ENCODE measurements at regions not wholly inside any gene's neighbourhood (a gene's known extent, or its start where the extent isn't known, plus 50 kb on each side); places are given as distances from the start of the nearest gene placed in this dataset.

DNA sequence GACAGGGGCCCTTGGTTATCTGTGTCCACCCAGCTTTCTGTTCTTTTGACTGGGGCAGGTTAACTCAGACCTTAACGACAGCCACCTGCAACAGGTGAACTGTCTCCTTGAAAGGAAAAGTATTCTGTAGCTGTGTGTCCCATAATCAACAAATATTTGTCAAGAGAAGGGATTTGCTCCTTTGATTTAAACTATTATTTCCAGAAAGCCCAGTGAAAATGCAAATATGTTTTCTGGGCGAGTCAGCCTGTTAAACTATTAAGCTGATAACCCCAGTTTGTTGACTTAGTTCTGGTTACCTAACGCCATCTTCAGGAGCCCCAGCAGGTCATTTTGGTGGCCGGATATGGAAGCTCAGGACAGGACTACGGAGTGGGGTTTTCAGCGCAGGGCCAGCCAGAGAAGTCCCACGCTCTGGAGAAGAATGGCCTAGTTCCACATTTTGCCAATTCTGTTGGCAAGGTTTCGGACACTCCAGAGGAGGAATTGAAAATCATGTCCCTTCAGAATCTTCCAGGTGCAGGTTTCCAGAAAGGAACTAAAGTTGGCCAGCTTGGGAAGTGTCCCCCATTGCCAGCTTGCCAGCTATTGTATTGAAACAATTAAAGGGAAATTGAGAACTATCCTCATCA is 54.5 kb downstream of the ADRA2A start:
- no peaks in the 10 kb centered on the region for H3K36me3 Mint-ChIP-seq (ENCODE audit: low read depth)
- H3K9me3 Mint-ChIP-seq = no peaks in the 10 kb centered on the region
- no peak overlapping the region for H3K27ac Mint-ChIP-seq
- no peaks in the 10 kb centered on the region for H3K4me1 Mint-ChIP-seq
- no peak for DNase-seq
- H3K27me3 Mint-ChIP-seq = peaks cover 17% of the 10 kb centered on the region
- no peak overlapping the region for H3K4me3 Mint-ChIP-seq
- ATAC-seq = no peak

DNA sequence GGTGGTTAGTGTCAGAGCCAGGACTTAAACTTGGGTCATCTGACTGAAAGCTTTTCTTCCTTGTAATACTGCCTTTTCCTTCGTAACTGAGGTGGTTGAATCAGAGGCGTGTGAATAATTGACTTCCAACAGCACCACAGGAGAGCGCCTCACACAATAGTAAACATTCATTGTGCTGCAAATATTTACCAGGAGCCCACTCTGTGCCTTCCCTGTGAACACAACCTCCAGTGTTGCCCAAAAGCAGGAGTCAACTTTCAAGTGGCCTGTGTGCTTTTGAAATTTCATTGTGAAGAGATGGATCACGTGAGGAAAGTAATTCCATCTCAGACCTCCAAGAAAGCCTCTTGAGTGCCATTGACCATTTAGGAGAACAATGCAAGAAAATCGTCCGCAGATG is 60.2 kb downstream of the ADRA2A start:
- no peak for DNase-seq
- no peaks in the 10 kb centered on the region for H3K36me3 Mint-ChIP-seq (ENCODE audit: low read depth)
- no peak for ATAC-seq
- peaks cover 31% of the 10 kb centered on the region for H3K27me3 Mint-ChIP-seq
- no peaks in the 10 kb centered on the region for H3K4me1 Mint-ChIP-seq
- H3K27ac Mint-ChIP-seq = no peak overlapping the region
- no peaks in the 10 kb centered on the region for H3K9me3 Mint-ChIP-seq
- H3K4me3 Mint-ChIP-seq = no peak overlapping the region

DNA sequence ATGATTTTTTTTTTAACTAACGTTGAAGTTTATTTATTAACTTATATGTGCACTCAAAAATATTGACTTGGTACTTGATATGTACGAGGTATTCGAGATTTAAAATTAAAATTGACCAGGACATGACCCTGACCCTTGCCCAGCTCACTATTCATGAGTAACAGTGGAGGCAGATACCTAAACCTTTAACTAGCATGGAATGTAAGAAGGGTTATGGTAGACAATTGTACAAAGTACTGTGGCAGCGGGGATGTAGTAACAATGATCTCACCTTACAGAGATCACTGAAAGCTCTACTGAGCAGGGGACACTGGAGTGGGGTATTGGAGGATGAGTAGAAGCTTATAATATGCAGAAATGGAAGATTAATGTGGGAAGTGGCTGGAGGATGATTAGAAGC is 60.8 kb downstream of the ADRA2A start:
- H3K27ac Mint-ChIP-seq = no peak overlapping the region
- no peak for ATAC-seq
- no peak for DNase-seq
- no peaks in the 10 kb centered on the region for H3K4me1 Mint-ChIP-seq
- H3K27me3 Mint-ChIP-seq = peaks cover 33% of the 10 kb centered on the region
- no peaks in the 10 kb centered on the region for H3K36me3 Mint-ChIP-seq (ENCODE audit: low read depth)
- no peaks in the 10 kb centered on the region for H3K9me3 Mint-ChIP-seq
- H3K4me3 Mint-ChIP-seq = no peak overlapping the region

DNA sequence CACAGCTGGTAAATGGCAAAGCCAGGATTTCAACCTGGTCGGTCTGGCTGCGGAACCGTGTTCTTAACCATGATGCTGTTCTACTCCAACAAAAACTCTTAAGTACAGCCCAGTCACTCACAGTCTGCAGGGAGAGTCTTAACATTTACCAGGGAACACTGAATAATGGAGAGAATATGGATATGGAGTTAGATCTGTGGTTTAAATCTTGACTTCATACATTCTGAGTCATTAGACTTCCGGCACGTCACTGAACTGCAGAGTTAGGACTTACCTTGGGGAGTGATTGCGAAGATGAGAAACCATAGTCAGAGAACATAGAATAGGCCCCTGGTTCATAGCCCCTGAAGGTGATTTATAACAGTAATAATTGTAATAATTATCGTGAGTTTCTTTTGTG is 61.7 kb downstream of the ADRA2A start:
- peaks cover 31% of the 10 kb centered on the region for H3K27me3 Mint-ChIP-seq
- H3K4me3 Mint-ChIP-seq = no peak overlapping the region
- H3K9me3 Mint-ChIP-seq = no peaks in the 10 kb centered on the region
- DNase-seq = no peak
- no peak overlapping the region for H3K27ac Mint-ChIP-seq
- ATAC-seq = no peak
- no peaks in the 10 kb centered on the region for H3K4me1 Mint-ChIP-seq
- no peaks in the 10 kb centered on the region for H3K36me3 Mint-ChIP-seq (ENCODE audit: low read depth)

DNA sequence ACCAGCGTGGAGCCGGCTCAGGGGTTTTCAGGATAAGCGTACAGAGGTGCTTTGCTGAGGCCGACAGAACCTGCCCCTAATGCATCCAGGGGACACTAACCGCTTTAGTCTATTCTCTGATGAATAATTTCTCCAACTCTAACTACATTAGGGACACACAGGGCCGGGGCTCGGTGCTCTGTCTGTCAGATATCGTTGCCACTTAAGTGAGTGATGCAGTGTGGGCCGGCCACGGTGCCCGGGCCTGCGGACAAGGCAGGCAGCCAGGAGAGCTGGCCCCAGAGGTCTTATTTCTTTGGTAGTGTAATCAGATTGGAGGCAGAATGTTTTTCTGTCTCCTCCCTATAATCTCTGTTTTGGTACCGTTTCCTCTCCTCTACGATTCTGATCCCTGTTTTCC is 62.7 kb downstream of the ADRA2A start:
- no peak overlapping the region for H3K27ac Mint-ChIP-seq
- peaks cover 31% of the 10 kb centered on the region for H3K27me3 Mint-ChIP-seq
- ATAC-seq (no peak), DNase-seq (no peak)
- H3K4me3 Mint-ChIP-seq = no peak overlapping the region
- H3K9me3 Mint-ChIP-seq = no peaks in the 10 kb centered on the region
- no peaks in the 10 kb centered on the region for H3K36me3 Mint-ChIP-seq (ENCODE audit: low read depth)
- no peaks in the 10 kb centered on the region for H3K4me1 Mint-ChIP-seq

DNA sequence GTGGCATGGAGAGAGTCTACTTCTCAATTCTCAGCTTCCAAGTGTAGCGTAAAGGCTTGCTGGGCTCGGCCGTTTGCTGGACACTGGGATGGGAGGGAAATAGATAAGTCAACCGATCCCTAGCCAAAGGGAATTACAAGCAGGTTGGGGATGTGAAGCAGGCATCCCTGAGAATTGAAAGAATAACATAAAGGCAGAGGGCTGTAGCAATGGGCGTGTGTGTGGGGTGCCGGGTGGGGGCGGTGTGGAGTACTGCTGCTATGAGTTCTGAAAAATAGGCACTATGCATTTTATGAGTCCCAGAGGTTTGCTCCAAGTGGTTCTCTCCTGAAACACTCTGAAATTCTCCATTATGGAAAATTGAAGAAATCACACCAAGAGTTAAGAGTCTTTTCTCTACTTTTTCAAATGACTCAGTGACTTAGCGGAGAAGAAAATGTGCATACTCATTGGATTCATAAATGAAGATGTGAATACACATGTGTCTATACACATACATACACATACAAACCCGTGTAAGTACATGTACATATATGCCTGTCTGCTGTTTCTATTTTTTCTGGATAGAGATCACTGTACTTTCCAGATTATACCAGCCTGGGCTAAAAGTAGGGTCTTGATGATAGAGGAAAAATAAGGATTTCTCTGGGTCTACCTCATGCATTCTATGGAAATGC is 65.4 kb downstream of the ADRA2A start:
- Mint-ChIP-seq H3K36me3 (ENCODE audit: low read depth) (no peaks in the 10 kb centered on the region), H3K27ac (no peak overlapping the region), H3K4me1 (peaks cover 6% of the 10 kb centered on the region), H3K4me3 (no peak overlapping the region), H3K27me3 (peaks cover 23% of the 10 kb centered on the region), H3K9me3 (no peaks in the 10 kb centered on the region)
- DNase-seq (no peak), ATAC-seq (no peak)

DNA sequence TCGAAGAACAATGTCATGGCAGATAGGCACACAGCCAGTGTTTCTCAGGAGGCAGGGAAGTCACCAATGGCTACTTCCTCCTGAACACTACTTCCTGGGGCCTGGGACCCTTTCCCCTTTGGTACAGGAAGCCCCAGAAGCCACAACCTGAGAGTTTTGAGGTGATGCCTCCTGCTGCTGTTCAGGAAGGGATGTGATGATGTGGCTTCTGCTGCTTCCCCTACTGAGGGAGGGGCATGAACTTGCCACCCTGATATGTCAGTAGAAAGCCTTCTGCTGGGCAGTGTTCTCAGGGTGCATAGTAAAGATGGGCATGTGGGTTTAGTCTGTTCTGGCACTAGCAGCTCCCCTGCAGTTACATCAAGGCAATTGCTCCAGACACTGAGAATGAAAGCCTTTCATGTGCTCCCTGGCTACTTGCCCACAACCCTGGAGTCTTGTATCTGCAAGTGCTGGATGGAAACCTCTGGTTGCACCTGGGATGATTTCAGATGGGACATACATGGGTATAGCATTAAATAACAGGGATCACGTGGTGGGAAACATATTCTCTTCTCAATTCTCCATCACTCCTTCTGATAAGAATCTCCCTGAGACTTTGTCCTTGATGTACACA is 69.3 kb downstream of the ADRA2A start:
- ATAC-seq (no peak), DNase-seq (no peak)
- Mint-ChIP-seq H3K4me1 (peaks cover 6% of the 10 kb centered on the region), H3K27ac (no peak overlapping the region), H3K4me3 (no peak overlapping the region), H3K36me3 (ENCODE audit: low read depth) (no peaks in the 10 kb centered on the region), H3K9me3 (no peaks in the 10 kb centered on the region), H3K27me3 (peaks cover 10% of the 10 kb centered on the region)

DNA sequence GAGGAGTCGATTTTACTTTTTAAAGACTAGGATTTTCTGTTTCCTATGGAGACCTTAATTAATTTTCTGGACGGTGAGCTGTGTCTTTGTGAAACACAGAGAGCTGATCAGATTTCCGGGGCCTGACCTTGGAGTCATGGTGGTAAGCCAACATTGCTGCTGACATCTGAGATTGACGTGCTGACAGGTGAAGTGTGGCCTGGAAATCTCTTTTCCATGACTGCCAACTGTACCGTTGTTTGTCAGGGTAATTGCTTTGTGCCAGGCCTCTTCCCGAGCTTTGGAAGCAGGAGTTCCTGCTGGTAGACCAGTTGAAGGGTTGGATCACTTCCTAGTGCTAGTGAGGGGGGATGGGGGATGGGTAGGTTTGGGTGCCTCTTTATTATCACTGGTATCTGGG is 71.2 kb downstream of the ADRA2A start:
- Mint-ChIP-seq H3K27ac (no peak overlapping the region), H3K4me3 (no peak overlapping the region), H3K27me3 (peaks cover 8% of the 10 kb centered on the region), H3K9me3 (no peaks in the 10 kb centered on the region), H3K4me1 (peaks cover 6% of the 10 kb centered on the region), H3K36me3 (ENCODE audit: low read depth) (no peaks in the 10 kb centered on the region)
- DNase-seq (no peak), ATAC-seq (no peak)

DNA sequence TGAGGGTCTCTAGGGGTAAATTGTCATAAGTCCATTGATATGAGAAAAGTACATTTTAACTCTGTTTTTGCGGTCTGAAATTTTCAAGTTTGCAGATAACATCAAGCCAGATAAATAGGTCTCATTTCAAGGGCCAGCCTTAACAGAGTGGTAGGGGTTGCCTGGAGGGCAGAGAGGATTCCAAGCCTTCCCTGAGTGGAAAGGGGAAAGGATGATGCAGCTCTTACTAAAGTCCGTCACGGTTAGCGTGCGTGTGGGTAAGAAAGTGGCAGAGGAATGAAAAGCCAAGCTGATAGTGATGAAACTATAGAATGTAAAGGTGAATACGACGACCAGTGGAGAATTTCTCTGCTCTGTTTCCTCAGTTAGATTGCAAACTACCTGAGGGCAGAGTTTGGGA is 71.6 kb downstream of the ADRA2A start:
- no peak for ATAC-seq

DNA sequence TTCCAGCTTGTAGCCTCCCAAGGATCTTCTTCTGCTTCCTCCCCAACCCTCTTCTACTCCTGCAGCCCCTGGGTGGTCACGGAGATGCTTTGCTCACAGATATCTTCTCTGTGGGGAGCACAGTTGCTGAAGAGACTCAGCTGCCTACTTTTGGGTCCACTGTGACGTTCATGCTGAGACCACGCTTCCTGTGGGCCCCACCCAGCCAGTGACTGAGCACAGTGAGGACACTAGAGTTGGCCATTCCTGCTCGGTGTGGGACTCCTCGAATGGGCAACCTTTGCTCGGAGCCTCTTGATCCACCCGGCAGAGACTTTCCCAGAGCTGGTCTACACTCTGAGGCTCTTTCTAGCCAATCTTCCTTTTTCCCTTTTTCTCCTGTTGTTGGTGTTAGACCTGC is 73.9 kb downstream of the ADRA2A start:
- ATAC-seq (no peak), DNase-seq (no peak)
- Mint-ChIP-seq H3K9me3 (no peaks in the 10 kb centered on the region), H3K4me1 (peaks cover 6% of the 10 kb centered on the region), H3K27me3 (peaks cover 16% of the 10 kb centered on the region), H3K36me3 (ENCODE audit: low read depth) (no peaks in the 10 kb centered on the region), H3K27ac (no peak overlapping the region), H3K4me3 (no peak overlapping the region)

More for the DNA sequence above, 71.6 kb downstream of the ADRA2A start:
- Mint-ChIP-seq H3K4me3 (no peak overlapping the region), H3K27ac (no peak overlapping the region), H3K36me3 (ENCODE audit: low read depth) (no peaks in the 10 kb centered on the region), H3K4me1 (peaks cover 6% of the 10 kb centered on the region), H3K27me3 (peaks cover 8% of the 10 kb centered on the region), H3K9me3 (no peaks in the 10 kb centered on the region)
- no peak for DNase-seq

DNA sequence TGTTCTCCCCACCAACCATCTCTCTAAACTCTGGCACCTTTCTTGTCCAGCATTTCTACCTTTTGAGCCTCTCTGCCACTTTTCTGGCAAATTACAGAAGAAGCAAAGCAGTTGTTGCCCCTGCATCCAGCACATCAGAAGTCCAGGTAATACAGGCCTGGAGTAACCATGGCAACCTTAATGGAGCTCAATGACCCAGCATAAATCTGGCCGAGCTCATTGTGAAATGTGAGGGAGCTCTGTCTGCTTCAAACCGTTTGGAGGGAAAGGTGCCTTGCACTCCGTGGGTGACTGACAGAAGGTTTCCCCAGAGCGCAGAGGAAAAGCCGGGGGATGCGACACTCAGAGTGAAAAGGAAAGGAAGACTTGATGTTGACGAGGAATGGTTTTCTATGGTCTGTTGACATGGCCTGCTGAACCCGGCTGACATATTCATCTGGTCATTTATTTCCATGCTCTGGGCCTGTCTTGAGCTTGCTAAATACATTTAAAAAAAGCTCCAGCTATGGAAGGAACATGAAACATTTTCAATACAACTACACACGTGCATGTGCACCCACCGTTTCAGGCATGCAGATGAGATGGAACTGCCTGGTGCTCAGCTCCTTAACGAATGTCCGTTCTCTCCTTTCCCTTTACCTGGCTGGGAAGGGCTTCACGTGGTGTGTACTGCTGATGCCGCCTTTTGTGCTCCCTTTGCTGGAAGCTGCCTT is 74.9 kb downstream of the ADRA2A start:
- Mint-ChIP-seq H3K9me3 (no peaks in the 10 kb centered on the region), H3K36me3 (ENCODE audit: low read depth) (no peaks in the 10 kb centered on the region), H3K4me3 (no peak overlapping the region), H3K27me3 (peaks cover 23% of the 10 kb centered on the region), H3K4me1 (peaks cover 1% of the 10 kb centered on the region), H3K27ac (no peak overlapping the region)
- ATAC-seq = no peak
- DNase-seq = no peak

DNA sequence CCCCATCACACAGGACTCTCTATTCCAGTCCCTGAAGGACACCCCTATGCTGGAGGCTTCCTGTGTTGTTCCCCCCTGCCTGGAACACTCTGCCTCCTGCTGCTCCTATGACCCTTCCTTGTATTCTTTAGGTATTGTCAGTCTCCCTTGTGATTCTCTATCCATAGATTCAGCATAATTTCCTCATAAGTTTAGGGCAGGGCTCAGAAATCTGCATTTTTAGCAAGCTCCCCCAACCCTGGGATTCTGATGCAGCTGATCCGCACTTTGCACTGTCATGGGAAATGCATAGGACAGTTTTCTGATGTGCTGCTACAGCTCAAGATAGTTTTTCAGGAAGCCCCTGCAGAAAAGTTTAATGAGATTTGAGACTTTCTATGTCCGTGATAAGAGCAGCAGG is 79.9 kb downstream of the ADRA2A start:
- no peaks in the 10 kb centered on the region for H3K36me3 Mint-ChIP-seq (ENCODE audit: low read depth)
- ATAC-seq (no peak), DNase-seq (no peak)
- H3K4me1 Mint-ChIP-seq = no peaks in the 10 kb centered on the region
- no peak overlapping the region for H3K4me3 Mint-ChIP-seq
- H3K27me3 Mint-ChIP-seq = peaks cover 26% of the 10 kb centered on the region
- H3K9me3 Mint-ChIP-seq = no peaks in the 10 kb centered on the region
- H3K27ac Mint-ChIP-seq = no peak overlapping the region

DNA sequence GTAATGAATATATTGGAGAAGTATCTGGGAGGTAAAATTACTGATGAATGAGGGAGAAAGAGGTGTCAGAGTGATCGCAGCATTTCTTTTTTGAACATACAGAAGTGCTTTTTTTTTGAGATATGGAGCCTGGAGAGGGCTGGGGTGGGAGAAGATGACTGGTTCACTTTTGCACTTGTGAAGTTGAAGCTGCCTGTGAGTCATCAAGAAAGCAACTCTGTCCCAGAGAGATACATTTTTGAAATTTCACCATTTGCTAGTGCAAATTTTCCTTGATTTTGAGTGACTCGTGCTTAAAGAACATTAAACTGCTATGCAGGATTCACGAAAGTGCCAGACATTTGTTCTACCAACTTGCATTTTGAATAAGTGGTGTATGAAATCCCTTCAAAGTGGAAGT is 81.8 kb downstream of the ADRA2A start:
- ATAC-seq (no peak), DNase-seq (no peak)
- no peaks in the 10 kb centered on the region for H3K9me3 Mint-ChIP-seq
- H3K4me3 Mint-ChIP-seq = no peak overlapping the region
- H3K27me3 Mint-ChIP-seq = peaks cover 27% of the 10 kb centered on the region
- H3K36me3 Mint-ChIP-seq (ENCODE audit: low read depth) = no peaks in the 10 kb centered on the region
- H3K27ac Mint-ChIP-seq = no peak overlapping the region
- no peaks in the 10 kb centered on the region for H3K4me1 Mint-ChIP-seq

DNA sequence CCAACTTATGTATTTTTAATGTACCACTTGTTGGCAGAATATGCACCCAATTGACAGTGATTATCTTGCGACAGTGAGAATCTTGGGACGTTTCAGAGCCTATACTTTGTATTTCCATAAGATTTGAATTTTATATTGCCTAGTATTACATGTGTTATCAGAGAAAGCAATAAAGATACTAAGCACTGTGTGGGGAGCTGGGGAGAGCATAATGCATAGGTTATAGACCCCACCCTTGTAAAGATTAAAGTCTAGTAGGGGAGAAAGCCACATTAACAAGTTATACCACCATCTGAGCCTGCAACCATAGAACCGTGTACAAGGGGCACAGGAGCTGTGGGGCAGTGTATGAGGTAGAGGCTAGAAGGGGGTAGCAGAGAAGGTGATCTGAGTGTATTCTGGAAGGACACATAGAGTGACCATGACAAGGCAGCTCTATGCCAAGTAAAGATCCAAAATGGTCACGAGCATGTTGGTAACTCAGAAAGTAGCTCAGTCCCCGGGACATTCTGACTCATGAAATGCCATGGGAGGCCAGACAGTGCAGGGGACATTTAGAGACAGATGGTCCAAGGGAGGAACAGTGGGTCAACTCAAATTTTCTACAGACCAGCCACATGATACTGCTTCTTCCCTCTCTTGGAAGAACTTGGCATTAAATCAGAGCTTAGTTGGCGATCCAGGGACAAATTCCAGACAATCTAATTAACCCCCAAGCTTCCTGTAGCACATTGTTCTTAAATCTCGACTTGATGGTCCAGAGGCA is 84.5 kb downstream of the ADRA2A start:
- H3K4me1 Mint-ChIP-seq = no peaks in the 10 kb centered on the region
- no peaks in the 10 kb centered on the region for H3K9me3 Mint-ChIP-seq
- no peaks in the 10 kb centered on the region for H3K36me3 Mint-ChIP-seq (ENCODE audit: low read depth)
- H3K27me3 Mint-ChIP-seq = peaks cover 20% of the 10 kb centered on the region
- no peak overlapping the region for H3K4me3 Mint-ChIP-seq
- DNase-seq = no peak
- ATAC-seq = no peak
- H3K27ac Mint-ChIP-seq = no peak overlapping the region
